ENCODE measurements at regions not wholly inside any gene's neighbourhood (a gene's known extent, or its start where the extent isn't known, plus 50 kb on each side); places are given as distances from the start of the nearest gene placed in this dataset.
"Not testable (repeated sequence)": the region's sequence is repeated elsewhere in the genome, so short reads cannot be mapped to it uniquely, and the experiment has no call there.

- Histone ChIP-seq H3K27ac (no peak overlapping the region), H3K4me3 (no peak overlapping the region), H3K4me1 (no peaks in the 10 kb centered on the region), H3K9me3 (no peaks in the 10 kb centered on the region), H3K27me3 (no peaks in the 10 kb centered on the region), H3K36me3 (no peaks in the 10 kb centered on the region)
- DNase-seq: no peak
- intact Hi-C loops (cut with DNase I; ENCODE audit: low total_unique reads): no loop called here
- TF ChIP-seq POLR2A (IDR thresholded peaks at IDR 0.05) (no peak), CTCF (IDR thresholded peaks at IDR 0.05) (no peak)
These were observed 102.6 kb upstream of the C1GALT1C1 start for GRCh38 chrX:120732461-120732860.

GRCh38 chrX:120731386-120731785, 101.5 kb upstream of the C1GALT1C1 start:
- TF ChIP-seq POLR2A (IDR thresholded peaks at IDR 0.05) (no peak), CTCF (IDR thresholded peaks at IDR 0.05) (no peak)
- H3K4me1 ChIP-seq: no peaks in the 10 kb centered on the region
- no peak for DNase-seq
- H3K9me3 ChIP-seq: no peaks in the 10 kb centered on the region
- H3K27me3 ChIP-seq: no peaks in the 10 kb centered on the region
- H3K27ac ChIP-seq: no peak overlapping the region
- no peaks in the 10 kb centered on the region for H3K36me3 ChIP-seq
- intact Hi-C loops (cut with DNase I; ENCODE audit: low total_unique reads): no loop called here
- no peak overlapping the region for H3K4me3 ChIP-seq

GRCh38 chrX:120729506-120730255, 99.8 kb upstream of the C1GALT1C1 start:
- intact Hi-C loops (cut with DNase I; ENCODE audit: low total_unique reads); H3K9me3 ChIP-seq; H3K27ac ChIP-seq; H3K36me3 ChIP-seq; H3K4me1 ChIP-seq; H3K27me3 ChIP-seq; DNase-seq; H3K4me3 ChIP-seq: not testable (repeated sequence)

GRCh38 chrX:120727911-120728310, 98.1 kb upstream of the C1GALT1C1 start:
- H3K4me3 ChIP-seq: no peak overlapping the region
- H3K27ac ChIP-seq: no peak overlapping the region
- intact Hi-C loops (cut with DNase I; ENCODE audit: low total_unique reads): no loop called here
- no peaks in the 10 kb centered on the region for H3K36me3 ChIP-seq
- no peaks in the 10 kb centered on the region for H3K4me1 ChIP-seq
- no peaks in the 10 kb centered on the region for H3K27me3 ChIP-seq
- TF ChIP-seq POLR2A (IDR thresholded peaks at IDR 0.05): no peak
- DNase-seq: no peak
- H3K9me3 ChIP-seq: no peaks in the 10 kb centered on the region

- H3K27ac ChIP-seq: no peak overlapping the region
- TF ChIP-seq POLR2A (IDR thresholded peaks at IDR 0.05) (no peak), CTCF (IDR thresholded peaks at IDR 0.05) (no peak)
- H3K4me3 ChIP-seq: no peak overlapping the region
- intact Hi-C loops (cut with DNase I; ENCODE audit: low total_unique reads): no loop called here
- no peaks in the 10 kb centered on the region for H3K9me3 ChIP-seq
- DNase-seq: no peak
- H3K4me1 ChIP-seq: no peaks in the 10 kb centered on the region
- H3K36me3 ChIP-seq: no peaks in the 10 kb centered on the region
- H3K27me3 ChIP-seq: no peaks in the 10 kb centered on the region
These were observed 97.6 kb upstream of the C1GALT1C1 start for GRCh38 chrX:120727452-120727851.

GRCh38 chrX:120726294-120726693, 96.4 kb upstream of the C1GALT1C1 start:
- no peaks in the 10 kb centered on the region for H3K27me3 ChIP-seq
- DNase-seq: no peak
- no peaks in the 10 kb centered on the region for H3K9me3 ChIP-seq
- H3K4me1 ChIP-seq: no peaks in the 10 kb centered on the region
- no peaks in the 10 kb centered on the region for H3K36me3 ChIP-seq
- TF ChIP-seq CTCF (IDR thresholded peaks at IDR 0.05) (no peak), POLR2A (IDR thresholded peaks at IDR 0.05) (no peak)
- H3K4me3 ChIP-seq: no peak overlapping the region
- H3K27ac ChIP-seq: no peak overlapping the region
- intact Hi-C loops (cut with DNase I; ENCODE audit: low total_unique reads): no loop called here
